ENCODE measurements at regions not wholly inside any gene's neighbourhood (a gene's known extent, or its start where the extent isn't known, plus 50 kb on each side); places are given as distances from the start of the nearest gene placed in this dataset.

DNA sequence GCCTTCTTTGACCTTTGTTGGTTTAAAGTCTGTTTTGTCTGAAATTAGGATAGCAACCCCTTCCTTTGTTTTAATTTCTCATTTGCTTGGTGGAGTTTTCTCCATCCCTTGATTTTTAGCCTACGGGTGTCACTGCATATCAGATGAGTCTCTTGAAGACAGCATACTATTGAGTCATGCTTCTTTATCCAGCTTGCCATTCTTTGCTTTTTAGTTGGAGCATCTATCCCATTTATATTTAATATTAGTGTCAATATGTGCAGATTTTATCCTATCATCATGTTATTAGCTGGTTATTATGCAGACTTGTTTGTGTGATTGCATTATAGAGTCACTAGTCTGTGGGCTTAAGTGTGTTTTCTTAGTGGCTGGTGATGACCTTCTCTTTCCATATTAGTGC is 622.2 kb downstream of the MMUT start:
- no peak overlapping the region for H2BK120ac ChIP-seq (ENCODE audit: low read depth, low read length, poor library complexity, severe bottlenecking)
- H3K4me1 Mint-ChIP-seq, result peaks cover 21% of the 10 kb centered on the region in 2 experiments
- no peaks in the 10 kb centered on the region for H3K79me2 ChIP-seq (ENCODE audit: insufficient read depth, low read length)
- H3K27me3 ChIP-seq (ENCODE audit: insufficient read depth, low read length), result no peaks in the 10 kb centered on the region
- H3K23me2 ChIP-seq (ENCODE audit: insufficient read length, low read depth, low read length, poor library complexity, severe bottlenecking), result no peaks in the 10 kb centered on the region
- no peaks in the 10 kb centered on the region for H4K20me1 ChIP-seq (ENCODE audit: control insufficient read depth, insufficient read depth, insufficient read length)
- H3K4ac ChIP-seq (ENCODE audit: low read depth, low read length), result no peak overlapping the region
- no peak overlapping the region for H4K5ac ChIP-seq (ENCODE audit: insufficient read length, low read depth, low read length)
- H3K9me3 ChIP-seq (ENCODE audit: control insufficient read depth, low read depth, low read length), result no peaks in the 10 kb centered on the region
- no peaks in the 10 kb centered on the region for H3K79me1 ChIP-seq (ENCODE audit: insufficient read depth, low read depth, low read length, poor library complexity, severe bottlenecking)
- H3K18ac ChIP-seq (ENCODE audit: insufficient read length, low read depth, low read length), result no peak overlapping the region
- no peak overlapping the region for H4K8ac ChIP-seq (replicated peaks; ENCODE audit: insufficient read length, low read depth, low read length)
- no peaks in the 10 kb centered on the region for H3K27me3 Mint-ChIP-seq (ENCODE audit: low read depth)
- H3K56ac ChIP-seq (ENCODE audit: insufficient read length, low read depth, low read length), result no peak overlapping the region
- H3K9ac ChIP-seq (ENCODE audit: extremely low read depth, insufficient read length, low read length), result no peak overlapping the region
- peaks cover 21 to 37% (median 24%) of the 10 kb centered on the region in 3 experiments for H3K36me3 Mint-ChIP-seq (ENCODE audit: insufficient read depth in 1 of 3, low read depth in 3 of 3)
- no peak overlapping the region for H3K27ac ChIP-seq (ENCODE audit: insufficient read length, low read depth, low read length)
- DNase-seq, result no peak
- H3K4me3 Mint-ChIP-seq, result no peak overlapping the region
- H3T11ph ChIP-seq (ENCODE audit: low read length), result no peak overlapping the region
- no peak overlapping the region for H2BK15ac ChIP-seq (ENCODE audit: low read depth, low read length)
- H2BK20ac ChIP-seq (ENCODE audit: low read depth, low read length, poor library complexity, severe bottlenecking), result no peak overlapping the region
- no CpG with 5 or more reads among the region's 1 CpG for WGBS (ENCODE audit: extremely low coverage, insufficient read length, low lambda C conversion rate)
- no peak overlapping the region for H2BK5ac ChIP-seq (ENCODE audit: insufficient read length, low read length)
- no peaks in the 10 kb centered on the region; the same call in 1 of the 2 replicates for H3K4me1 ChIP-seq (ENCODE audit: insufficient read depth, low read length)
- no peak overlapping the region for H3K27ac Mint-ChIP-seq
- peaks cover 31 to 32% of the 10 kb centered on the region in 2 experiments for H3K9me3 Mint-ChIP-seq
- no peak overlapping the region for H2BK12ac ChIP-seq (ENCODE audit: insufficient read length, low read depth, low read length)
- H3K4me2 ChIP-seq (ENCODE audit: insufficient read depth, insufficient read length, low read length), result no peak overlapping the region
- no peak overlapping the region for H4K91ac ChIP-seq (ENCODE audit: insufficient read length, low read depth, low read length)
- no peak overlapping the region for H3K14ac ChIP-seq (ENCODE audit: insufficient read depth, low read length)
- TF ChIP-seq, protein P1, sequence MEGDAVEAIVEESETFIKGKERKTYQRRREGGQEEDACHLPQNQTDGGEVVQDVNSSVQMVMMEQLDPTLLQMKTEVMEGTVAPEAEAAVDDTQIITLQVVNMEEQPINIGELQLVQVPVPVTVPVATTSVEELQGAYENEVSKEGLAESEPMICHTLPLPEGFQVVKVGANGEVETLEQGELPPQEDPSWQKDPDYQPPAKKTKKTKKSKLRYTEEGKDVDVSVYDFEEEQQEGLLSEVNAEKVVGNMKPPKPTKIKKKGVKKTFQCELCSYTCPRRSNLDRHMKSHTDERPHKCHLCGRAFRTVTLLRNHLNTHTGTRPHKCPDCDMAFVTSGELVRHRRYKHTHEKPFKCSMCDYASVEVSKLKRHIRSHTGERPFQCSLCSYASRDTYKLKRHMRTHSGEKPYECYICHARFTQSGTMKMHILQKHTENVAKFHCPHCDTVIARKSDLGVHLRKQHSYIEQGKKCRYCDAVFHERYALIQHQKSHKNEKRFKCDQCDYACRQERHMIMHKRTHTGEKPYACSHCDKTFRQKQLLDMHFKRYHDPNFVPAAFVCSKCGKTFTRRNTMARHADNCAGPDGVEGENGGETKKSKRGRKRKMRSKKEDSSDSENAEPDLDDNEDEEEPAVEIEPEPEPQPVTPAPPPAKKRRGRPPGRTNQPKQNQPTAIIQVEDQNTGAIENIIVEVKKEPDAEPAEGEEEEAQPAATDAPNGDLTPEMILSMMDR (conservative IDR thresholded peaks at IDR 0.05), result no peak
- H2AFZ ChIP-seq (ENCODE audit: low read length), result no peak overlapping the region
- H3K23ac ChIP-seq (ENCODE audit: insufficient read length, low read depth, low read length), result no peak overlapping the region
- H2AK5ac ChIP-seq (ENCODE audit: insufficient read length, low read length), result no peak overlapping the region

Data from H9 (cell line).